HG02678 (cell line): ENCODE measurements at regions not wholly inside any gene's neighbourhood (a gene's known extent, or its start where the extent isn't known, plus 50 kb on each side); places are given as distances from the start of the nearest gene placed in this dataset.

ENCODE experiments used
- ATAC-seq: cut with Tn5 transposase; IDR thresholded peaks from one replicate; pipeline ENCODE4 v1.9.1; 2021; ENCODE audit warnings: mild to moderate bottlenecking, moderate library complexity; ENCODE audit not compliant: unreplicated experiment

GRCh38 chr2:180111901-180112300, 104.8 kb upstream of the CWC22 start:
- no peak for ATAC-seq

- no peak for ATAC-seq
Observed at GRCh38 chr2:180110469-180110868, 103.4 kb upstream of the CWC22 start.

- no peak for ATAC-seq
Observed at GRCh38 chr2:180101846-180102245, 94.7 kb upstream of the CWC22 start.

- no peak for ATAC-seq
Observed at GRCh38 chr2:180099308-180099707, 92.2 kb upstream of the CWC22 start.

GRCh38 chr2:180085144-180085543, 78.0 kb upstream of the CWC22 start:
- ATAC-seq: no peak

GRCh38 chr2:180077295-180077906, 70.3 kb upstream of the CWC22 start:
- no peak for ATAC-seq

- ATAC-seq: no peak
Observed at GRCh38 chr2:180075870-180076269, 68.8 kb upstream of the CWC22 start.

- ATAC-seq: no peak
Observed at GRCh38 chr2:180071797-180072196, 64.7 kb upstream of the CWC22 start.

GRCh38 chr2:180063494-180064092, 56.5 kb upstream of the CWC22 start:
- no peak for ATAC-seq

GRCh38 chr2:180062178-180062577, 55.1 kb upstream of the CWC22 start:
- ATAC-seq: no peak

GRCh38 chr2:180061546-180061945, 54.4 kb upstream of the CWC22 start:
- no peak for ATAC-seq

GRCh38 chr2:180061085-180061484, 54.0 kb upstream of the CWC22 start:
- no peak for ATAC-seq

- ATAC-seq: no peak
Observed at GRCh38 chr2:180058993-180059392, 51.9 kb upstream of the CWC22 start.

GRCh38 chr2:180057706-180058412, 50.8 kb upstream of the CWC22 start:
- no peak for ATAC-seq
